ENCODE measurements at regions not wholly inside any gene's neighbourhood (a gene's known extent, or its start where the extent isn't known, plus 50 kb on each side); places are given as distances from the start of the nearest gene placed in this dataset. TPM values are rescaled to one million over a fixed set of nuclear protein-coding genes. Genes with fewer than 3 reads are reported as not detected.

- DNase-seq = no peak
- no peaks in the 10 kb centered on the region for H3K36me3 ChIP-seq
- no peak overlapping the region for H3K27ac ChIP-seq
- no peak for TF ChIP-seq POLR2A (IDR thresholded peaks at IDR 0.05)
- TF ChIP-seq, protein P1, sequence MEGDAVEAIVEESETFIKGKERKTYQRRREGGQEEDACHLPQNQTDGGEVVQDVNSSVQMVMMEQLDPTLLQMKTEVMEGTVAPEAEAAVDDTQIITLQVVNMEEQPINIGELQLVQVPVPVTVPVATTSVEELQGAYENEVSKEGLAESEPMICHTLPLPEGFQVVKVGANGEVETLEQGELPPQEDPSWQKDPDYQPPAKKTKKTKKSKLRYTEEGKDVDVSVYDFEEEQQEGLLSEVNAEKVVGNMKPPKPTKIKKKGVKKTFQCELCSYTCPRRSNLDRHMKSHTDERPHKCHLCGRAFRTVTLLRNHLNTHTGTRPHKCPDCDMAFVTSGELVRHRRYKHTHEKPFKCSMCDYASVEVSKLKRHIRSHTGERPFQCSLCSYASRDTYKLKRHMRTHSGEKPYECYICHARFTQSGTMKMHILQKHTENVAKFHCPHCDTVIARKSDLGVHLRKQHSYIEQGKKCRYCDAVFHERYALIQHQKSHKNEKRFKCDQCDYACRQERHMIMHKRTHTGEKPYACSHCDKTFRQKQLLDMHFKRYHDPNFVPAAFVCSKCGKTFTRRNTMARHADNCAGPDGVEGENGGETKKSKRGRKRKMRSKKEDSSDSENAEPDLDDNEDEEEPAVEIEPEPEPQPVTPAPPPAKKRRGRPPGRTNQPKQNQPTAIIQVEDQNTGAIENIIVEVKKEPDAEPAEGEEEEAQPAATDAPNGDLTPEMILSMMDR (IDR thresholded peaks at IDR 0.05) = no peak
- no peaks in the 10 kb centered on the region for H3K4me1 ChIP-seq
- H3K9me3 ChIP-seq = no peaks in the 10 kb centered on the region
- H3K4me3 ChIP-seq = no peak overlapping the region
- intact Hi-C loops (cut with DNase I; ENCODE audit: low total_unique reads) = no loop called here
- H3K27me3 ChIP-seq = no peaks in the 10 kb centered on the region
Measured at GRCh38 chr16:62089715-62090114, 53.5 kb upstream of the CDH8 start.

GRCh38 chr16:62088731-62089410 lies 52.6 kb upstream of the CDH8 start:
- intact Hi-C loops (cut with DNase I; ENCODE audit: low total_unique reads) = no loop called here
- TF ChIP-seq, protein P1 (IDR thresholded peaks at IDR 0.05) = no peak
- TF ChIP-seq POLR2A (IDR thresholded peaks at IDR 0.05) = no peak
- H3K27ac ChIP-seq = no peak overlapping the region

More at GRCh38 chr16:62088731-62089410, 52.6 kb upstream of the CDH8 start:
- no peak for DNase-seq
- H3K36me3 ChIP-seq = no peaks in the 10 kb centered on the region
- no peaks in the 10 kb centered on the region for H3K9me3 ChIP-seq
- no peaks in the 10 kb centered on the region for H3K27me3 ChIP-seq
- H3K4me1 ChIP-seq = no peaks in the 10 kb centered on the region
- no peak overlapping the region for H3K4me3 ChIP-seq

Small RNA genes lying in the stretch of these regions (small RNA-seq; reads per million reads assigned to genes)
- not detected for gene AC009101.1
- gene AC009161.2 = not detected
- not detected for gene AC018846.1
- gene AC138305.3 = not detected
- not detected for gene RNU6-21P

Measured in uterus (tissue), 3 donors.